ENCODE measurements at regions not wholly inside any gene's neighbourhood (a gene's known extent, or its start where the extent isn't known, plus 50 kb on each side); places are given as distances from the start of the nearest gene placed in this dataset.

- H3K4me3 ChIP-seq (replicated peaks; ENCODE audit: insufficient read depth, low read length): no peak overlapping the region
- no peak overlapping the region for H3K27ac ChIP-seq (replicated peaks)
- no peaks in the 10 kb centered on the region for H3K27me3 ChIP-seq (ENCODE audit: insufficient read depth, poor library complexity, severe bottlenecking)
- no peak for TF ChIP-seq GABPA (IDR thresholded peaks at IDR 0.05; ENCODE audit: low read depth)
- TF ChIP-seq SPI1 (IDR thresholded peaks at IDR 0.05; ENCODE audit: borderline replicate concordance, low read depth): peak; percentile 18; the same call in 1 of the 2 replicates
- TF ChIP-seq REST (IDR thresholded peaks at IDR 0.05; ENCODE audit: insufficient replicate concordance, low read depth): no peak
- DNase-seq (ENCODE audit: low read depth in 1 of 2, low spot score in 1 of 2): no peak
Measured at GRCh38 chr5:29942089-29942488, 1251.4 kb upstream of the CDH6 start.

- no peak for DNase-seq (ENCODE audit: low read depth in 1 of 2, low spot score in 1 of 2)
Measured at GRCh38 chr5:29939988-29940387, 1253.5 kb upstream of the CDH6 start.

GRCh38 chr5:29935371-29935770, 1258.1 kb upstream of the CDH6 start:
- no peak overlapping the region for H3K4me3 ChIP-seq (replicated peaks; ENCODE audit: insufficient read depth, low read length)
- TF ChIP-seq SPI1 (IDR thresholded peaks at IDR 0.05; ENCODE audit: borderline replicate concordance, low read depth) (no peak), POLR2AphosphoS5 (IDR thresholded peaks at IDR 0.05; ENCODE audit: low read depth) (no peak), REST (IDR thresholded peaks at IDR 0.05; ENCODE audit: insufficient replicate concordance, low read depth) (no peak)
- H3K27me3 ChIP-seq (ENCODE audit: insufficient read depth, poor library complexity, severe bottlenecking): no peaks in the 10 kb centered on the region
- DNase-seq (ENCODE audit: low read depth in 1 of 2, low spot score in 1 of 2): no peak
- no peak overlapping the region for H3K27ac ChIP-seq (replicated peaks)

More at GRCh38 chr5:29939988-29940387, 1253.5 kb upstream of the CDH6 start:
- Histone ChIP-seq H3K4me3 (replicated peaks; ENCODE audit: insufficient read depth, low read length) (no peak overlapping the region), H3K27ac (replicated peaks) (no peak overlapping the region), H3K27me3 (ENCODE audit: insufficient read depth, poor library complexity, severe bottlenecking) (no peaks in the 10 kb centered on the region)
- TF ChIP-seq GABPA (IDR thresholded peaks at IDR 0.05; ENCODE audit: low read depth): no peak
- TF ChIP-seq SPI1 (IDR thresholded peaks at IDR 0.05; ENCODE audit: borderline replicate concordance, low read depth): no peak
- no peak for TF ChIP-seq REST (IDR thresholded peaks at IDR 0.05; ENCODE audit: insufficient replicate concordance, low read depth)
- no peak for TF ChIP-seq CTCF (IDR thresholded peaks at IDR 0.05; ENCODE audit: insufficient read depth, low read length)
- TF ChIP-seq POLR2AphosphoS5 (IDR thresholded peaks at IDR 0.05; ENCODE audit: low read depth): no peak

GRCh38 chr5:29930316-29930715, 1263.2 kb upstream of the CDH6 start:
- DNase-seq (ENCODE audit: low read depth in 1 of 2, low spot score in 1 of 2): no peak
- no peaks in the 10 kb centered on the region for H3K27me3 ChIP-seq (ENCODE audit: insufficient read depth, poor library complexity, severe bottlenecking)
- TF ChIP-seq CTCF (IDR thresholded peaks at IDR 0.05; ENCODE audit: insufficient read depth, low read length) (no peak), POLR2AphosphoS5 (IDR thresholded peaks at IDR 0.05; ENCODE audit: low read depth) (no peak), REST (IDR thresholded peaks at IDR 0.05; ENCODE audit: insufficient replicate concordance, low read depth) (no peak), GABPA (IDR thresholded peaks at IDR 0.05; ENCODE audit: low read depth) (no peak), SPI1 (IDR thresholded peaks at IDR 0.05; ENCODE audit: borderline replicate concordance, low read depth) (no peak)

More at GRCh38 chr5:29930316-29930715, 1263.2 kb upstream of the CDH6 start:
- H3K27ac ChIP-seq (replicated peaks): no peak overlapping the region
- H3K4me3 ChIP-seq (replicated peaks; ENCODE audit: insufficient read depth, low read length): no peak overlapping the region

Data from HL-60 (cell line).